H1 (cell line): ENCODE measurements at regions not wholly inside any gene's neighbourhood (a gene's known extent, or its start where the extent isn't known, plus 50 kb on each side); places are given as distances from the start of the nearest gene placed in this dataset.
"Not testable (repeated sequence)": the region's sequence is repeated elsewhere in the genome, so short reads cannot be mapped to it uniquely, and the experiment has no call there.

ENCODE experiments used
- CTCF ChIA-PET: fragments of 300-600 bp; sonication (Branson Sonifier 250); formaldehyde crosslinking; loops from one replicate; lab custom pipeline; 2021; ENCODE audit not compliant: partially characterized antibody; lab: Charles Lee
- POLR2A ChIA-PET: fragments of 300-600 bp; sonication (Branson Sonifier 250); formaldehyde crosslinking; loops from one replicate; lab custom pipeline; 2021; ENCODE audit warnings: inconsistent platforms; ENCODE audit not compliant: partially characterized antibody; lab: Charles Lee
- DNase-seq, 2 experiments: peaks; one replicate each; pipeline versions ENCODE4 v3.0.0 to v3.0.0-alpha.2; 2010 to 2022; ENCODE audit warnings: low spot score in 2 of 2, low read depth in 1 of 2, mixed read lengths in 1 of 2
- FAIRE-seq: peaks from 2 replicates; lab custom pipeline; 2011; peaks lifted over from hg19 to GRCh38; lab: Jason Lieb, UNC
- H2AFZ ChIP-seq: 2 replicates; pipeline ENCODE4 v1.8.1; 2012; ENCODE audit warnings: low read length, inconsistent platforms
- H2AK5ac ChIP-seq: 2 replicates; pipeline ENCODE4 v1.6.1; 2013; ENCODE audit warnings: low read depth, low read length
- H2BK120ac ChIP-seq: replicated peaks from 2 replicates; pipeline ENCODE3; 2013; ENCODE audit warnings: low read depth, low read length, inconsistent platforms
- H2BK12ac ChIP-seq: 2 replicates; pipeline ENCODE4 v1.6.1; 2013; ENCODE audit warnings: low read depth, low read length
- H2BK15ac ChIP-seq: 2 replicates; pipeline ENCODE4 v1.6.1; 2013; ENCODE audit warnings: low read length
- H2BK20ac ChIP-seq: 2 replicates; pipeline ENCODE4 v1.6.1; 2013; ENCODE audit warnings: low read length
- H2BK5ac ChIP-seq: 2 replicates; pipeline ENCODE4 v1.6.1; 2013; ENCODE audit warnings: low read depth, low read length
- H3K14ac ChIP-seq: 2 replicates; pipeline ENCODE4 v1.6.1; 2013; ENCODE audit warnings: inconsistent platforms; ENCODE audit not compliant: insufficient read length
- H3K18ac ChIP-seq: 2 replicates; pipeline ENCODE4 v1.6.1; 2013; ENCODE audit warnings: low read length; ENCODE audit errors: extremely low read depth
- H3K23ac ChIP-seq: 2 replicates; pipeline ENCODE4 v1.6.1; 2013; ENCODE audit warnings: inconsistent platforms; ENCODE audit not compliant: insufficient read length
- H3K23me2 ChIP-seq: 2 replicates; pipeline ENCODE4 v1.6.1; 2013; ENCODE audit warnings: low read depth, low read length
- H3K27ac ChIP-seq: 2 replicates; pipeline ENCODE4 v1.6.1; 2011; ENCODE audit warnings: low read depth, low read length, inconsistent platforms
- H3K27me3 ChIP-seq, 4 experiments: replicated peaks in 1 of 4; 1 replicate in 1 of 4; 2 replicates in 3 of 4; pipeline versions ENCODE4 v1.6.1 to v1.8.1; 2011 to 2013; ENCODE audit warnings: low read length in 3 of 4, mild to moderate bottlenecking in 3 of 4, inconsistent platforms in 2 of 4, mixed read lengths in 2 of 4, moderate library complexity in 1 of 4; ENCODE audit not compliant: control insufficient read depth in 3 of 4, insufficient read depth in 3 of 4; ENCODE audit errors: extremely low read depth in 1 of 4
- H3K36me3 ChIP-seq, 4 experiments: 2 replicates each; pipeline versions ENCODE4 v1.6.1 to v1.8.1; 2011 to 2013; ENCODE audit warnings: mild to moderate bottlenecking in 4 of 4, low read length in 3 of 4, moderate library complexity in 2 of 4, control low read depth in 1 of 4, inconsistent platforms in 1 of 4; ENCODE audit not compliant: insufficient read depth in 4 of 4, control insufficient read depth in 2 of 4
- H3K4ac ChIP-seq: replicated peaks from 2 replicates; pipeline ENCODE3; 2013; ENCODE audit warnings: low read length, low read depth, mixed read lengths, inconsistent platforms; ENCODE audit not compliant: insufficient read length
- H3K4me1 ChIP-seq, 4 experiments: replicated peaks in 1 of 4; 1 replicate in 1 of 4; 2 replicates in 3 of 4; pipeline versions ENCODE4 v1.6.1 to v1.8.1; 2011 to 2013; ENCODE audit warnings: low read length in 3 of 4, inconsistent platforms in 2 of 4, mixed read lengths in 1 of 4; ENCODE audit not compliant: insufficient read depth in 4 of 4, control insufficient read depth in 3 of 4
- H3K4me2 ChIP-seq, 2 experiments: 2 replicates each; pipeline versions ENCODE4 v1.6.1 to v1.8.1; 2011 to 2013; ENCODE audit warnings: low read depth in 2 of 2, low read length in 2 of 2, control low read depth in 1 of 2, inconsistent platforms in 1 of 2, mild to moderate bottlenecking in 1 of 2; ENCODE audit not compliant: insufficient read depth in 1 of 2
- H3K4me3 ChIP-seq, 4 experiments: fragments of 200-600, 300-600 bp in 1 of 4; sonication (generic), shearing (Covaris generic), sonication (Bioruptor Twin) in 1 of 4; 2 replicates each; pipeline versions ENCODE4 v1.5.1 to v1.8.1; 2011 to 2016; ENCODE audit warnings: low read length in 4 of 4, low read depth in 3 of 4, control low read depth in 2 of 4, inconsistent platforms in 2 of 4, mild to moderate bottlenecking in 2 of 4, mixed read lengths in 1 of 4, moderate library complexity in 1 of 4; ENCODE audit not compliant: insufficient read depth in 2 of 4; ENCODE audit errors: extremely low read depth in 1 of 4
- H3K56ac ChIP-seq: replicated peaks from 2 replicates; pipeline ENCODE3; 2013; ENCODE audit warnings: low read depth, mild to moderate bottlenecking, mixed read lengths, low read length, inconsistent platforms; ENCODE audit not compliant: insufficient read length
- H3K79me1 ChIP-seq: 2 replicates; pipeline ENCODE4 v1.6.1; 2013; ENCODE audit warnings: low read depth, low read length, control low read depth
- H3K79me2 ChIP-seq, 2 experiments: 2 replicates each; pipeline versions ENCODE4 v1.6.1 to v1.8.1; 2012 to 2013; ENCODE audit warnings: low read length in 2 of 2, mild to moderate bottlenecking in 2 of 2, inconsistent platforms in 1 of 2; ENCODE audit not compliant: insufficient read depth in 2 of 2, control insufficient read depth in 1 of 2
- H3K9ac ChIP-seq, 4 experiments: replicated peaks in 1 of 4; 1 replicate in 1 of 4; 2 replicates in 3 of 4; pipeline versions ENCODE4 v1.6.1 to v1.8.1; 2011 to 2013; ENCODE audit warnings: low read depth in 3 of 4, low read length in 3 of 4, control low read depth in 2 of 4, mild to moderate bottlenecking in 2 of 4, moderate library complexity in 2 of 4, inconsistent platforms in 1 of 4; ENCODE audit errors: extremely low read depth in 1 of 4
- H3K9me3 ChIP-seq, 2 experiments: 2 replicates each; pipeline versions ENCODE4 v1.6.1 to v1.8.1; 2012 to 2013; ENCODE audit warnings: mild to moderate bottlenecking in 2 of 2, moderate library complexity in 2 of 2, control low read depth in 1 of 2, inconsistent platforms in 1 of 2, low read depth in 1 of 2, low read length in 1 of 2, mixed read lengths in 1 of 2; ENCODE audit not compliant: insufficient read depth in 2 of 2
- H4K20me1 ChIP-seq, 2 experiments: replicated peaks in 1 of 2; 2 replicates each; pipeline versions ENCODE3 to v1.8.1; 2011 to 2013; ENCODE audit warnings: inconsistent platforms in 2 of 2, low read length in 2 of 2, mild to moderate bottlenecking in 1 of 2; ENCODE audit not compliant: insufficient read depth in 2 of 2, control insufficient read depth in 1 of 2
- H4K5ac ChIP-seq: 2 replicates; pipeline ENCODE4 v1.6.1; 2013; ENCODE audit warnings: low read length, low read depth, mixed read lengths, inconsistent platforms; ENCODE audit not compliant: insufficient read length
- H4K8ac ChIP-seq: 2 replicates; pipeline ENCODE4 v1.8.0; 2013; ENCODE audit warnings: mild to moderate bottlenecking, moderate library complexity, low read length, inconsistent platforms; ENCODE audit not compliant: insufficient read depth; ENCODE audit errors: extremely low read depth
- H4K91ac ChIP-seq: replicated peaks from 2 replicates; pipeline ENCODE3; 2013; ENCODE audit warnings: low read length, mixed read lengths, inconsistent platforms; ENCODE audit not compliant: insufficient read length
- MAX ChIP-seq: IDR thresholded peaks from 2 replicates; pipeline ENCODE4 v1.6.1; 2012; ENCODE audit warnings: inconsistent platforms
- WGBS, 2 experiments: shearing (Covaris generic) in 1 of 2; methylation state at CpG; one replicate each; pipeline versions ENCODE4 v1.1.6 to v1.1.7; 2013 to 2015; ENCODE audit warnings: low lambda C conversion rate in 2 of 2, mixed read lengths in 2 of 2, inconsistent platforms in 1 of 2, low coverage in 1 of 2, missing lambda C conversion rate in 1 of 2; ENCODE audit not compliant: insufficient replicate concordance in 2 of 2, insufficient coverage in 1 of 2, insufficient read length in 1 of 2; ENCODE audit errors: extremely low coverage in 1 of 2, missing lambda C conversion rate in 1 of 2; 5-methylcytosine and 5-hydroxymethylcytosine counted together

- TF ChIP-seq MAX, result no peak
- TF ChIP-seq, all 59 proteins: peak for 0
Measured at GRCh38 chr4:57734104-57734670, 624.0 kb upstream of the IGFBP7 start (continued).

- H4K91ac ChIP-seq, H2BK120ac ChIP-seq, H4K20me1 ChIP-seq, H4K5ac ChIP-seq, H3K23ac ChIP-seq, H2BK5ac ChIP-seq, H2BK12ac ChIP-seq, H3K27ac ChIP-seq, H3K79me2 ChIP-seq, POLR2A ChIA-PET, DNase-seq, H2BK20ac ChIP-seq, H3K4ac ChIP-seq, H3K56ac ChIP-seq, H3K18ac ChIP-seq, H3K23me2 ChIP-seq, H3K9ac ChIP-seq, H3K9me3 ChIP-seq, H2AFZ ChIP-seq, H2BK15ac ChIP-seq, H3K36me3 ChIP-seq, FAIRE-seq, H4K8ac ChIP-seq, H2AK5ac ChIP-seq, H3K4me2 ChIP-seq, H3K79me1 ChIP-seq, H3K4me3 ChIP-seq, H3K27me3 ChIP-seq, H3K14ac ChIP-seq: not testable (repeated sequence)
- WGBS, 2 experiments, result 83% methylated on average over 25 of the region's 33 CpGs; no CpG with 5 or more reads in 1 of the 2 experiments
- peaks cover 0 to 13% (median 0%) of the 10 kb centered on the region in 4 experiments; a peak in 1 of 7 replicates for H3K4me1 ChIP-seq
- CTCF ChIA-PET, result interaction anchor here (1.0 to 1.4 kb wide), 2 partner anchors 20 to 48 kb away, joined by 3 to 5 read pairs; no protein-coding TSS in a partner anchor
Measured at GRCh38 chr4:57729775-57730570, 619.8 kb upstream of the IGFBP7 start.
